GM19397 (cell line): ENCODE measurements at regions not wholly inside any gene's neighbourhood (a gene's known extent, or its start where the extent isn't known, plus 50 kb on each side); places are given as distances from the start of the nearest gene placed in this dataset.

Experiments
- ATAC-seq: cut with Tn5 transposase; IDR thresholded peaks from one replicate; pipeline ENCODE4 v1.9.1; 2021; ENCODE audit warnings: mild to moderate bottlenecking, moderate library complexity; ENCODE audit not compliant: unreplicated experiment

- ATAC-seq: no peak
Measured at GRCh38 chr2:43109261-43109743, 117.1 kb downstream of the ZFP36L2 start.

DNA sequence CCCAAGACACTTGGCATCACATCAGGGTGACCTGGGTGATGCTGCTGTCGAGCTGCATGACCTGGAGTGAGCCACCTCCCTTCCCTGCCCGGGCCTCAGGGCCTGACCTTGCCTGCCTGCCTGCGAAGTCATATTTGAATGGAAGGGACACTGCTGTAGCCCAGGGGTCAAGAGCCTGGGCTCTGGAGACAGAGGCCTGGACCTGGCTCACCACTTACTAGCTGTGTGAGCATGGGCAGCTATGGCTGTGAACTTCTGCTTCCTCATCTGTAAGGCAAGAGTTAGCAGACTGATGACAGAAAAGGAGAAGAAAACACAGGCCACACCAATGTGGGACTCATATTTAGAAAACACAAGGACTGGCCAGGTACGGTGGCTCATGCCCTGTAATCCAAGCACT, 118.7 kb downstream of the ZFP36L2 start:
- no peak for ATAC-seq

DNA sequence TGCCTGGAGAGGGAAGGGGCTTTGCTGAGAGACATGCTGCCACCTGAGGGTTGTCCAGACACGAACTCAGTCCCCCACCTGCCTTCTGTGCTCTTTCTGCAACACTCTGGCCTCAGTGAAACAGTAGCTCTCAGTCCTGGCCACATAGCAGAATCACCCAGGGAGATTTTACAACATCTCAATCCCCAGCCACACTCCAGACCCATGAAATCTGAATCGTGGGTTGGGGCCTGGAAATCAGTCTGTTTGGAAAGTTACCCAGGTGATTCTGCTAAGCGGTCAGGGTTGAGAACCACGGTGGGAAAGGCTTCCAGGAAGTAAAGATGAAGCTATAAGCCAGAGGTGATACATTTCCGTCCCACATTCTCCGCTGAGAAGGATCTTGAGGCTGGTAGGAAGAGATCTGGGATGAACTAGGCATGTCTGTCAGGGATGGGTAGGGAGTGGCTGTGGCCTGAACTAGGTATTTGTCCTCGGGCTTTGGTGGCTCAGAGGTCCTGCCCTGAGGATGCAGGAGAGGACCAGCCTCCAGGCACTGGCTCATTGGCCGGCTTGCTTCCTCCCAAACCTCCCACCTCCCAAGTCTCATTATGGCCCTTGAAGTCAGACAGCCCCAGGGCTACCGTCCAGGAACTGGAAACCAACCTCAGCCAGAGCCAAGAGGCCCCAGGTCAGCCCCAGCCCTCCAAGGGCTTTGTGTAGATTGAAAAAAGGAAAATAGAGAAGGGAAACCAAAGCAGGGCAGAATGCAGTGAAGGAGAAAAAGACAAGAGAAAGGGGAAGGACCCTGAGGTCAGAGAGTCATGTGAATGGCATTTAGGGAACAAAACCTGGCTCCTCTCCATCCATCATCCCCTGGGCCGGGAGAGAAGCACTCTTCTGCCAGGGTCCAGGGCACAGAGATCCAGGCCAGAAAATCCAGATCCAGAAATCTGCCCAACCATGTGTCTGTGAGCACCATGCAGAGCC, 119.6 kb downstream of the ZFP36L2 start:
- ATAC-seq: peak; percentile 51

DNA sequence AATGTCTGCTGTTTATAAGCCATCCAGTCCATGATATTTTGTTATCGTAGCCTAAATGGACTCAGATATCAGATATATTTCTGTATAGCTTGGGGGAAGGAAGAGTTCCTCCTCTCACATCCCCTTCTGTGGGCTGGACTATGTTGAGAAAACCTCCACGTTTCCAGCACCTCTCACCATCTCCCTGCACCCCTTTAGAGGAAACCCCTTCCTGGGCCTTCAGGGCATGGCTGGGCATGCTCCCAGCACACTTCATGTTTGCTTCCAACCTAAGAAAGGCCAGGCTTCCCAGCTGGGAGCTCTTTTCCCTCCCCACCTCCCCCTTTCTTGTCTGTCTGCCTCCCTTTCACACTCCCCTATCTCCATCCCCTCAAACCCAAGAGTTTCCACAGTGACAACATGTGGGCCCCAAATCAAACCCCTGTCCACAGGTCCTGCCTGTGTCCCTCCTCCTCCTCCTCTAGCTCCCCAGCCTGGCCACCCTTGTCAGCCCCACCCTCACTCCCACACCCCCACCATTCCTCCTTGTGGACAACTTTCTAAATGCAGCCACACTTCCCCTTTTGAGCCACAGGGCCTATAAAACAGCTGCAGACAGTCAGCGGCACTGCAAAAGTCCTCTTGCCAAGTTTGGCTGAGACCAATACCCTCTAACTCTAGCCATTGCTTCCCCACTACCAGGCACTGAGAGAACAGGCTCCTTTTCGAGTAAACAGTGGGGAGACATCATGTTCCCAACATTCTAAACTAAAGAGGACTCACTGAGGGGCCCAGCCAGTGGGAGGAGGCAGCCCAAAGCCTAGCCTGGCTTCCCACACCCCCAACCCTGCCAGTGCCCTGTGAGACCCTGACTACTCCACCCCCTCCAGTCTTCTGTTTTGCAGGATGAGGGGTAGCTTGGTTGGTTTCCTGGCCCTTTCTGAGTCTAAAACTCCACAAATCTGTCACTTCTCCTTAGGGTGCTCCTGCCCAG, 120.5 kb downstream of the ZFP36L2 start:
- no peak for ATAC-seq

DNA sequence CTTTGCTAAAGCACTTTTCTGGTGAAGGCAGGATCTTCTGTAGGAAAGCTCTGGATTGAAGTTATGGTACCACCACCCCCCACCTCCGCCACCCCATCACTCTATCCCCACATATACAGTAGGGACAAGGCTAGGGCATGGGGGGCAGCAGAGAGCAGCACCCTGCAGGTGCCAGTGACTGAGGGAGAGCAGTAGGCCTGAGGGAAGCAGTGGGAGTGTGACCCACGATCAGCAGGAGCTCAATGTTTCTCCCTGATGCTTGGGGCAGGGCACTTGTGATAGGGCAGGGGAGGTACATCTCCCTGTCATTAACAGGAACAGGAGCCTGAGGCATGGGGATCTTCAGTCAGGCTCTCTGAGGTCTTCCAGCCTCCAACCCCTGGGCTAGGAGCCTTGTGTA, 121.6 kb downstream of the ZFP36L2 start:
- no peak for ATAC-seq

- no peak for ATAC-seq
Measured at GRCh38 chr2:43104106-43104505, 122.3 kb downstream of the ZFP36L2 start.

- no peak for ATAC-seq
Measured at GRCh38 chr2:43103093-43103404, 123.4 kb downstream of the ZFP36L2 start.

DNA sequence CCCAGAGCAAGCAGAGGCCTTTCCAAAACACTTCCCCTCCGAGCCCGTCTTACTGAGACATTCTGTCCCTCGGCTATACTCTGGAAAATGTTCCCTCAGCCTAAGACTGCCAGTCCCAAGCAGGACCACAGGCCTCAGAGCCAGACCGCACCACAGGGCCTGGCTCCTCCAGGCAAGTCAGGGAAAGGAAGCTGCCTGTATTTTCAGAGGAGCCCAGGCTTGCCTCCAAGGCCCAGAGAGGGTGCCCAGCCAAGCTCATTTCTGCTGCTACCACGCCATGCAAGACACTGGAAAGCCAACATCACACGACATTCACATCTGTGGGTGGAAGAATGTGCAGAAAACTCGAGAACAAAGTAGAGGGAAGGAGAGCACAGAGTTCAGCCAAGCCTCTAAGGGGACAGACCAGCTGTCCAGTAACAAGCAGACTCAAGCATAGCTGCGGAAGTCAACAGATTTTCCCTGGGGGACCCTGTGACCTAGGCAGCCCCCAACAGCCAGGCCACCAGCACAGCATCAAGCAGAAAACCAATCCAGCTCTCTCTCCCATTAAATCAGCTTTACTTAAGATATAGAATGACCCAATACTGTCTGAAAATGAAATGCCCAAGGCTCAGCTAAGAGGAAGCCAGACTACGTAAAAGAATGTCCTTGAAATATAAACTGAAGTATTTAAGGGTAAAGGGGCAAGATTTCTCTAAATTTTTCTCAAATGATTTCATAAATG, 123.9 kb downstream of the ZFP36L2 start:
- ATAC-seq: no peak

DNA sequence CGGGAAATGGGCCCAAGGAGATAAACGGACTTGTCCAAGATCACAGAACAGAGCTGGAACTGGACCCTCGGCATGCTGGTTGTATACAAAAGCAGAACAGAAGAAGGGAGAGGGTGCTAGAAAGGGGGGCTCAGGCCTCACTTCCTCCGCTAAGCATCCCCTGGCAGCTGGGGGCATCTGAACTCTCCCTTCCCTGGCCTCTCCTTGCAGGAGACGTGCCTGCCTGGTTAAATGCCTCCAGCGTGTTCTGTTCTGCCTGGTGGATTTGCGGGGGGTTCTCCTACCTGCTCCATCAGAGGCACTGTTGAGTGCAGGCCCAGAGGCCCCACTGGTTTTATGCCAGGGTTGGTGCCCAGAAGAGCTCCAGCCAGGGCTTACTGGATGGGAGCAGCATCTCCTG, 124.7 kb downstream of the ZFP36L2 start:
- no peak for ATAC-seq

DNA sequence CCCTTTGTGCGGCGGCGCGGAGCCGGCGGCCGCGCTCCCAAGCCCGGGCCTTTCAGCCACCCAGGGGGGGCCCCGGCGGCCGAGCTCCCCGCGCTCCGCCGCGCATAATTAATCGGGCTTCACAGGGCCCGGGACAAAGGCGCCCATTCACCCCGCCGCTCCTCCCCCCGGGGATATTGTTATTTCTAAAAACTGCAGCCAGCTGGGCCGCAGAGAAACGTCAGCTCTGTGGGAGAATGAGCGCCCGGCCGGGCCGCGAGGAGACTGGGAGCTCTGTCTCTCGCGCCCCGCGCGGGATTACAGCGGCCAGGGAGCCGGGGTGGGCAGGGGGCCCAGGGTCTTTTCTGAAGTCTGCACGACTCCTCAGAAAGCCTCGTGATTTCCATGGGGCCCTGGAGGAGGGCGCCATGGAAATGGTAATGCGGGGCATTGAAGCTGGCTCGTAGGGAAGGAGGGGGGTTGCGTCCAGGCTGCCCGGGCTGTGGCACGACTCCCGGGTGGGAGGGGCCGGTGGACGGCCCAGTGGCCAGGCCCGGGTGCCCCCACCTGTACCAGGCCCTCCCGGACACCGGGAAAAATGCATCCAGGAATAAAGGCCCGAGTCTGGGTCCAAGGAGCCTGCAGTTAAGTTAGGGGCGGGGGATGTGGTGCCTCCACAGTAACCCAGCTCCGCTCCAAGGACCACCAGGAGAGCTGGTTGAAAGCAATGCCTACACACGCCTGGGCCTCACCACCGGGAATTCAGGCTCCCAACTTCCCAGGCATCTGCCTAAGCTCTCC, 125.3 kb downstream of the ZFP36L2 start:
- no peak for ATAC-seq

DNA sequence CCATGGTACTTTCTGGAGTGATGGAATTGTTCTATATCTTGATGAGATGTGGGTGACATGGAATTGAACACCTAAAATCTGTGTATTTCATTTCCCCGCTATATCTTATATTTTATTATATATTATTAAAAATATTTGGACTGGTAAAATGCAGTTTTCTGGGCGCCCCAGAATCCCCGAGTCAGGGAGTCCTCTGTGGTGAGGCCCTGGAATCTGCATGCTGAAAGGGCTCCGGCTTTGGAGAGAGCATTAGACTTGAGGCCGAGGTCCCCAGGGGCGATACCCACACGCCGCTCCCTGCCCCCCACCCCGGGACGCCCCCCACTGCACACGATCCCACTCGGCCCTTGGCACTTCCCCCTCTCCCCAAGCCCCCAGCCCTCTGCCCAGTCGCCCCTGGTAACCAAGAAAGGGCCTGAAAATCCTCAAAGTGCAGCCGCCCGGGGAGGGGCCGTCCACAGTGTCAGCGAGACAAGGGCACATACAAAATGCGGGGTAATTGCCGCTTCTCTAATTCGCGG, 126.0 kb downstream of the ZFP36L2 start:
- no peak for ATAC-seq

- ATAC-seq: no peak
Measured at GRCh38 chr2:43099797-43100196, 126.6 kb downstream of the ZFP36L2 start.

- ATAC-seq: no peak
Measured at GRCh38 chr2:43098539-43098938, 127.9 kb downstream of the ZFP36L2 start.

- ATAC-seq: no peak
Measured at GRCh38 chr2:43097644-43098408, 128.6 kb downstream of the ZFP36L2 start.

- no peak for ATAC-seq
Measured at GRCh38 chr2:43095533-43096295, 130.7 kb downstream of the ZFP36L2 start.

DNA sequence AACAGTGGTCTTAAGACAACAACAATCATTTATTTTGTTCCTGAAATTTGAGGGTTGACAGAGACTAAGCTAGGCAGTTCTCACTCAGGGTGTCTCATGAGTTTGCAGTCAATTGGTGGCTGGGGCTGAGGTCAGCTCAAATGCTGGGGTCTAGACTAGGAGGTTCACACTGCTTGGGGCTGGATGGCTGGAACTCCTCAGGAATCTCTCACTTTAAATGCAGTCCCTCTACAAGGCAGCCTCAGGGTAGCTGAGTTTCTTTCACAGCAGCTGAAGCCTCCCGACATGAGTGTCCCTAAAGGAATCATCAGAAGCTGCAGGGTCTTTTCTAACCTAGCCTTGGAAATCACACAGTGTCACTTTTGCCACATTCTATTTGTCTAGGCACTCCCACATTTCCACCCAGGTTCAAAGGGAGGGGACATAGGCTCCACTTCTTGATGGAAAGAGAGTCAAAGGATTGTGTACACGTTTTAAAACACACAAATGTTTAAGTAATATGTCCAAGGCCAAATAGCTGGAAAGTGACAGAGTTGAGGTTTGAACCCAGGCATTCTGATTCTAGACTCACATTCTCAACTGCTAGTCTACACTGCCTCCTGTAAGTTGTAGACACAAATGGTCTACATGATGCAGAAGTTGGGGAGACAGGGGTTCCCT, 133.8 kb downstream of the ZFP36L2 start:
- ATAC-seq: no peak

GRCh38 chr2:43090317-43090716, 136.1 kb downstream of the ZFP36L2 start:
- no peak for ATAC-seq
